CD14-positive monocyte (primary cell): ENCODE measurements at regions not wholly inside any gene's neighbourhood (a gene's known extent, or its start where the extent isn't known, plus 50 kb on each side); places are given as distances from the start of the nearest gene placed in this dataset.

Experiments
- DNase-seq, 3 donors: peaks; one replicate each; pipeline ENCODE4 v3.0.0-alpha.2; 2011 to 2022
- H2AFZ ChIP-seq: 2 replicates; pipeline ENCODE4 v1.6.0; 2012; ENCODE audit warnings: mild to moderate bottlenecking, low read depth, low read length, inconsistent platforms; ENCODE audit not compliant: insufficient read depth, poor library complexity, severe bottlenecking
- H3K27ac ChIP-seq, 2 donors: 1 replicate in 1 of 2; 2 replicates in 1 of 2; pipeline ENCODE4 v1.5.1; 2012 to 2013; ENCODE audit warnings: low read length in 2 of 2, control low read depth in 1 of 2, inconsistent platforms in 1 of 2, low read depth in 1 of 2, mild to moderate bottlenecking in 1 of 2
- H3K27me3 ChIP-seq, 2 donors: one replicate each; pipeline versions ENCODE4 v1.6.0 to v1.6.1; 2011 to 2013; ENCODE audit warnings: low read length in 2 of 2; ENCODE audit not compliant: control insufficient read depth in 2 of 2, insufficient read depth in 2 of 2
- H3K36me3 ChIP-seq, 2 donors: replicated peaks in 1 of 2; 1 replicate in 1 of 2; 2 replicates in 1 of 2; pipeline versions ENCODE4 v1.5.1 to v1.6.1; 2012 to 2013; ENCODE audit warnings: low read length in 2 of 2, control low read depth in 1 of 2, inconsistent platforms in 1 of 2, mild to moderate bottlenecking in 1 of 2; ENCODE audit not compliant: insufficient read depth in 2 of 2, control insufficient read depth in 1 of 2
- H3K4me1 ChIP-seq, 2 donors: 1 replicate in 1 of 2; 2 replicates in 1 of 2; pipeline versions ENCODE4 v1.5.1 to v1.6.1; 2012 to 2013; ENCODE audit warnings: low read length in 2 of 2, control low read depth in 1 of 2, inconsistent platforms in 1 of 2, mild to moderate bottlenecking in 1 of 2, moderate library complexity in 1 of 2; ENCODE audit not compliant: insufficient read depth in 2 of 2, control insufficient read depth in 1 of 2
- H3K4me2 ChIP-seq: replicated peaks from 2 replicates; pipeline ENCODE3; 2012; ENCODE audit warnings: low read length, moderate library complexity, mild to moderate bottlenecking; ENCODE audit not compliant: poor library complexity, severe bottlenecking; ENCODE audit errors: extremely low read depth
- H3K4me3 ChIP-seq, 3 experiments: fragments of 200-600 bp in 1 of 3; sonication (generic) in 1 of 3; replicated peaks in 1 of 3; 1 replicate in 2 of 3; 2 replicates in 1 of 3; pipeline ENCODE4 v1.5.1; 2011 to 2013; ENCODE audit warnings: low read length in 3 of 3, mild to moderate bottlenecking in 3 of 3, control low read depth in 2 of 3, low read depth in 2 of 3, inconsistent platforms in 1 of 3, moderate library complexity in 1 of 3
- H3K79me2 ChIP-seq: 2 replicates; pipeline ENCODE4 v1.6.0; 2012; ENCODE audit warnings: mild to moderate bottlenecking, control low read depth, inconsistent platforms, low read length, moderate library complexity; ENCODE audit not compliant: insufficient read depth
- H3K9ac ChIP-seq: 2 replicates; pipeline ENCODE4 v1.6.0; 2017; ENCODE audit warnings: low read length, mild to moderate bottlenecking; ENCODE audit not compliant: insufficient read depth, poor library complexity, severe bottlenecking
- H3K9me3 ChIP-seq, 2 donors: replicated peaks in 1 of 2; 1 replicate in 1 of 2; 2 replicates in 1 of 2; pipeline versions ENCODE4 v1.5.1 to v1.6.1; 2012 to 2013; ENCODE audit warnings: low read length in 2 of 2, control low read depth in 1 of 2; ENCODE audit not compliant: control insufficient read depth in 1 of 2, insufficient read depth in 1 of 2
- H4K20me1 ChIP-seq: 2 replicates; pipeline ENCODE4 v1.6.0; 2012; ENCODE audit warnings: mild to moderate bottlenecking, low read length, control low read depth, moderate library complexity; ENCODE audit not compliant: insufficient read depth
- H3K27ac Mint-ChIP-seq, 7 donors: one replicate each; pipeline ENCODE4 v1.8.0; 2020; ENCODE audit warnings: mild to moderate bottlenecking in 7 of 7, mixed read lengths in 7 of 7, moderate library complexity in 6 of 7, inconsistent platforms in 2 of 7
- H3K27me3 Mint-ChIP-seq, 3 donors: one replicate each; pipeline ENCODE4 v1.8.0; 2021 to 2022; ENCODE audit warnings: low read depth in 3 of 3, mild to moderate bottlenecking in 3 of 3, mixed read lengths in 3 of 3, moderate library complexity in 3 of 3, inconsistent platforms in 1 of 3
- H3K36me3 Mint-ChIP-seq, 2 donors: one replicate each; pipeline ENCODE4 v1.8.0; 2020; ENCODE audit warnings: mixed read lengths in 2 of 2, inconsistent platforms in 1 of 2, mild to moderate bottlenecking in 1 of 2
- H3K4me1 Mint-ChIP-seq: one replicate; pipeline ENCODE4 v1.8.0; 2020; ENCODE audit warnings: mild to moderate bottlenecking, mixed read lengths
- H3K4me3 Mint-ChIP-seq, 2 donors: one replicate each; pipeline ENCODE4 v1.8.0; 2020; ENCODE audit warnings: mild to moderate bottlenecking in 2 of 2, mixed read lengths in 2 of 2, moderate library complexity in 1 of 2
- H3K9me3 Mint-ChIP-seq, 7 donors: one replicate each; pipeline ENCODE4 v1.8.0; 2020 to 2022; ENCODE audit warnings: mixed read lengths in 7 of 7, mild to moderate bottlenecking in 6 of 7, moderate library complexity in 6 of 7, inconsistent platforms in 2 of 7
- WGBS: methylation state at CpG from one replicate; pipeline ENCODE4 v1.1.5; 2013; ENCODE audit warnings: missing lambda C conversion rate; ENCODE audit not compliant: insufficient coverage; 5-methylcytosine and 5-hydroxymethylcytosine counted together
- intact Hi-C, 2 donors: fragments of 100-400 bp; cut with micrococcal nuclease; formaldehyde crosslinking; loops; one replicate each; pipeline versions ENCODE4 v1.15.0 to v1.15.1; 2023
- TF ChIP-seq, protein P1 (sequence below): fragments of 200-600 bp; IDR thresholded peaks from one replicate; pipeline ENCODE4 v1.8.0; 2022; ENCODE audit warnings: antibody characterized with exemption, mild to moderate bottlenecking

DNA sequence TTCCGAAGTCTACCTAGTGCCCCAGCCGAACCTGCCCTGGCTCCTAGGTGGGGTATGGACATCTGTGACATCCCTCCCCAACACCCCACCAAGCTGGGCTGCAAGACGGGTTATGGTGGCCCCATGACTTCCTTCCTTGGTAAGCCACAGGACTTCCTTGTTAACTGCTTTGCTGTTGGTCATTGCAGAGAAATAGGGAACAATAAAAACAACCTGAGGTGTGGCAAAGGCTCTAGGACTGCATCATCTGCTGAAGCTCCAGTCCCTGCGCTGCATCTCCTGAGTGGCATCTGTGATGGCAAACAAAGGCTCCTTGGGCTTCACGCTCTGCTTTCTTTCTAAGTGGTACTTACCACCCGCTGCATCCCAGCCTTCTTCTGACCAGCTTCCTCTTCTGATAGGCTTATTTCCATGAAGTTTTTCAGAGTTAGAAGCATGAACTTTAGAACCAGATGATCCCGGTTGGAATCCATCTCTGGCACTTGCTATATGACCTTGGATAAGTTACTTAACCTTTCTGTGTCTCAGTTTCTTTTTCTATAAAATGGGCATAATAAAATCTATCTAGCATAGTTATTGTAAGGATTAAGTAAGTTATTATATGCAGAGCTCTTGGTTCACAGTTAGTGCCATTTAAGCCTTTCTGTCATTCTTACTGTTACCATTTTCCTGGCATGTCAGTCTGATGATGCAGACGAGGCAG lies 216.8 kb downstream of the RPS24 start:
- Mint-ChIP-seq H3K4me1 (peaks cover 57% of the 10 kb centered on the region), H3K27ac (peak overlapping the region in 5 of 7 donors; percentile 30 to 79 (median 50)), H3K4me3 (peak overlapping the region in 1 of 2 donors; percentile 51), H3K36me3 (peaks cover 0 to 5% of the 10 kb centered on the region in 2 donors), H3K9me3 (peaks cover 0 to 6% (median 2%) of the 10 kb centered on the region in 7 donors), H3K27me3 (peaks cover 16 to 28% (median 21%) of the 10 kb centered on the region in 3 donors)
- DNase-seq = peak; percentile 78 to 88 (median 82)
- Histone ChIP-seq H3K27me3 (peaks cover 2 to 13% of the 10 kb centered on the region in 2 donors), H3K36me3 (no peaks in the 10 kb centered on the region), H3K9me3 (no peaks in the 10 kb centered on the region), H3K79me2 (no peaks in the 10 kb centered on the region), H3K4me3 (peak overlapping the region in 1 of 3 experiments; percentile 27), H4K20me1 (no peaks in the 10 kb centered on the region), H2AFZ (no peak overlapping the region), H3K4me2 (peak overlapping the region; percentile 32), H3K4me1 (peaks cover 36 to 44% of the 10 kb centered on the region in 2 donors), H3K27ac (no peak overlapping the region), H3K9ac (no peak overlapping the region)
- intact Hi-C loops = loop anchor here in 1 of 2 donors (10.0 kb wide), 1 partner anchor 54 kb away; no protein-coding TSS in a partner anchor
- WGBS = 16% methylated on average over 4 of the region's 8 CpGs
- TF ChIP-seq, protein P1, sequence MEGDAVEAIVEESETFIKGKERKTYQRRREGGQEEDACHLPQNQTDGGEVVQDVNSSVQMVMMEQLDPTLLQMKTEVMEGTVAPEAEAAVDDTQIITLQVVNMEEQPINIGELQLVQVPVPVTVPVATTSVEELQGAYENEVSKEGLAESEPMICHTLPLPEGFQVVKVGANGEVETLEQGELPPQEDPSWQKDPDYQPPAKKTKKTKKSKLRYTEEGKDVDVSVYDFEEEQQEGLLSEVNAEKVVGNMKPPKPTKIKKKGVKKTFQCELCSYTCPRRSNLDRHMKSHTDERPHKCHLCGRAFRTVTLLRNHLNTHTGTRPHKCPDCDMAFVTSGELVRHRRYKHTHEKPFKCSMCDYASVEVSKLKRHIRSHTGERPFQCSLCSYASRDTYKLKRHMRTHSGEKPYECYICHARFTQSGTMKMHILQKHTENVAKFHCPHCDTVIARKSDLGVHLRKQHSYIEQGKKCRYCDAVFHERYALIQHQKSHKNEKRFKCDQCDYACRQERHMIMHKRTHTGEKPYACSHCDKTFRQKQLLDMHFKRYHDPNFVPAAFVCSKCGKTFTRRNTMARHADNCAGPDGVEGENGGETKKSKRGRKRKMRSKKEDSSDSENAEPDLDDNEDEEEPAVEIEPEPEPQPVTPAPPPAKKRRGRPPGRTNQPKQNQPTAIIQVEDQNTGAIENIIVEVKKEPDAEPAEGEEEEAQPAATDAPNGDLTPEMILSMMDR = no peak

DNA sequence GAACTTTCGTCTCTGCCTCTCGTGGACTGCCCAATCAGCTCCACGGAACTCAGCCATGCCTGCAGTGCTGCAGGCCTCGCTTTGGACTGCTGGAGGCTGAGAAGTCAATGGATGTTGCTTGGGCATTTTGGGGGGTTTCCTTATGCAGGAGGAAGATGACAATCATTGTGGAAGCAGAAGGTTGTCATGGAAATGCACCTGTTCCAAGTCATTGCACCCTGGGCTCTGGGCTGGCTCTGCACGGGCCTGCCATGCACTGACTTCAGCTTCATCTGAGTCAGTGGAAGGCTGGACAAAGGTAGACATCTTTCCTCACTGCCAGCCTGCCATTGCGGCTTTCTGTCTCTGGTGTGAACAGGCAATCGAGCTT lies 217.3 kb downstream of the RPS24 start:
- no peak overlapping the region for H2AFZ ChIP-seq
- H3K9ac ChIP-seq = no peak overlapping the region
- WGBS = 74% methylated on average over 7 of the region's 7 CpGs
- no peaks in the 10 kb centered on the region for H3K36me3 ChIP-seq
- Mint-ChIP-seq H3K36me3 (peaks cover 0 to 4% of the 10 kb centered on the region in 2 donors), H3K9me3 (peaks cover 0 to 6% (median 2%) of the 10 kb centered on the region in 7 donors), H3K27ac (peak overlapping the region in 4 of 7 donors; percentile 25 to 53 (median 39)), H3K4me1 (peaks cover 62% of the 10 kb centered on the region), H3K27me3 (peaks cover 16 to 28% (median 21%) of the 10 kb centered on the region in 3 donors), H3K4me3 (no peak overlapping the region)
- H3K79me2 ChIP-seq = no peaks in the 10 kb centered on the region
- H3K27ac ChIP-seq = no peak overlapping the region
- H3K4me2 ChIP-seq = no peak overlapping the region
- H3K4me1 ChIP-seq = peaks cover 41 to 50% of the 10 kb centered on the region in 2 donors
- TF ChIP-seq, protein P1 = no peak
- no peaks in the 10 kb centered on the region for H3K9me3 ChIP-seq
- no peak overlapping the region for H3K4me3 ChIP-seq
- H3K27me3 ChIP-seq = peaks cover 2 to 13% of the 10 kb centered on the region in 2 donors
- intact Hi-C loops = loop anchor here in 1 of 2 donors (10.0 kb wide), 1 partner anchor 54 kb away; no protein-coding TSS in a partner anchor
- no peaks in the 10 kb centered on the region for H4K20me1 ChIP-seq
- peak in 1 of 3 donors; percentile 21 for DNase-seq
